ENCODE measurements at regions not wholly inside any gene's neighbourhood (a gene's known extent, or its start where the extent isn't known, plus 50 kb on each side); places are given as distances from the start of the nearest gene placed in this dataset.

DNA sequence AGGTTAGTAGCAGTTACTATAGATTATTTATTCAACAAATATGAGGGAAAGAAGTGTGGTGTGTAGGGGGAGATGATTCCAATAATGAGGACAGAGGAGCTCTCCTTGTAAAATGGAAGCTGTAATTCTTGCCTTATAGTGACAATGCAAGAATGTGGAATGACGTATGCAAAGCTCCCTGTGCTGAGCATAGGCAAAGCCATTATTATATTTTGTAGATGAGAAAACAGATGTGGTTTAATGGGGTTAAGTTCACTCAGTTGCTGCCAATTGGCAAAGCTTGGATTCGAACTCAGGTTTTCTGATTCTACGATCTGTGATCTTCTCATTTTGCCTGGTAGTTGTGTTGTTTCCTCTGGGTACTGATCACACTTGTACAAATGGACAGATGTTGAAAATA, 153.3 kb downstream of the LSMEM1 start:
- no peak for TF ChIP-seq POLR2A (IDR thresholded peaks at IDR 0.05)
- TF ChIP-seq, protein P1, sequence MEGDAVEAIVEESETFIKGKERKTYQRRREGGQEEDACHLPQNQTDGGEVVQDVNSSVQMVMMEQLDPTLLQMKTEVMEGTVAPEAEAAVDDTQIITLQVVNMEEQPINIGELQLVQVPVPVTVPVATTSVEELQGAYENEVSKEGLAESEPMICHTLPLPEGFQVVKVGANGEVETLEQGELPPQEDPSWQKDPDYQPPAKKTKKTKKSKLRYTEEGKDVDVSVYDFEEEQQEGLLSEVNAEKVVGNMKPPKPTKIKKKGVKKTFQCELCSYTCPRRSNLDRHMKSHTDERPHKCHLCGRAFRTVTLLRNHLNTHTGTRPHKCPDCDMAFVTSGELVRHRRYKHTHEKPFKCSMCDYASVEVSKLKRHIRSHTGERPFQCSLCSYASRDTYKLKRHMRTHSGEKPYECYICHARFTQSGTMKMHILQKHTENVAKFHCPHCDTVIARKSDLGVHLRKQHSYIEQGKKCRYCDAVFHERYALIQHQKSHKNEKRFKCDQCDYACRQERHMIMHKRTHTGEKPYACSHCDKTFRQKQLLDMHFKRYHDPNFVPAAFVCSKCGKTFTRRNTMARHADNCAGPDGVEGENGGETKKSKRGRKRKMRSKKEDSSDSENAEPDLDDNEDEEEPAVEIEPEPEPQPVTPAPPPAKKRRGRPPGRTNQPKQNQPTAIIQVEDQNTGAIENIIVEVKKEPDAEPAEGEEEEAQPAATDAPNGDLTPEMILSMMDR (IDR thresholded peaks at IDR 0.05), result no peak

All from testis (tissue), 2 donors.